ENCODE measurements at regions not wholly inside any gene's neighbourhood (a gene's known extent, or its start where the extent isn't known, plus 50 kb on each side); places are given as distances from the start of the nearest gene placed in this dataset.

GRCh38 chr12:126776026-126776655 lies 1490.8 kb upstream of the TMEM132C start:
- no peak for DNase-seq (ENCODE audit: low read depth in 1 of 2, low spot score in 1 of 2)

- no peak for DNase-seq (ENCODE audit: low read depth in 1 of 2, low spot score in 1 of 2)
These were observed 1486.6 kb upstream of the TMEM132C start for GRCh38 chr12:126780343-126780742.

GRCh38 chr12:126781593-126781992 lies 1485.4 kb upstream of the TMEM132C start:
- DNase-seq (ENCODE audit: low read depth in 1 of 2, low spot score in 1 of 2), result no peak

- no peak for DNase-seq (ENCODE audit: low read depth in 1 of 2, low spot score in 1 of 2)
These were observed 1484.9 kb upstream of the TMEM132C start for GRCh38 chr12:126782083-126782482.

GRCh38 chr12:126784328-126784921 lies 1482.5 kb upstream of the TMEM132C start:
- DNase-seq (ENCODE audit: low read depth in 1 of 2, low spot score in 1 of 2), result peak in 1 of 2 donors; percentile 18

- no peak for DNase-seq (ENCODE audit: low read depth in 1 of 2, low spot score in 1 of 2)
These were observed 1477.0 kb upstream of the TMEM132C start for GRCh38 chr12:126789963-126790362.

- no peak for DNase-seq (ENCODE audit: low read depth in 1 of 2, low spot score in 1 of 2)
These were observed 1475.8 kb upstream of the TMEM132C start for GRCh38 chr12:126791122-126791521.

GRCh38 chr12:126792411-126792810 lies 1474.6 kb upstream of the TMEM132C start:
- DNase-seq (ENCODE audit: low read depth in 1 of 2, low spot score in 1 of 2), result no peak

- no peak for DNase-seq (ENCODE audit: low read depth in 1 of 2, low spot score in 1 of 2)
These were observed 1469.4 kb upstream of the TMEM132C start for GRCh38 chr12:126797525-126797924.

- no peak for DNase-seq (ENCODE audit: low read depth in 1 of 2, low spot score in 1 of 2)
These were observed 1468.5 kb upstream of the TMEM132C start for GRCh38 chr12:126798449-126798848.

GRCh38 chr12:126807312-126807865 lies 1459.6 kb upstream of the TMEM132C start:
- no peak for DNase-seq (ENCODE audit: low read depth in 1 of 2, low spot score in 1 of 2)

GRCh38 chr12:126811391-126811790 lies 1455.6 kb upstream of the TMEM132C start:
- no peak for DNase-seq (ENCODE audit: low read depth in 1 of 2, low spot score in 1 of 2)

- no peak for DNase-seq (ENCODE audit: low read depth in 1 of 2, low spot score in 1 of 2)
These were observed 1447.4 kb upstream of the TMEM132C start for GRCh38 chr12:126819554-126819953.

GRCh38 chr12:126830778-126831680 lies 1435.9 kb upstream of the TMEM132C start:
- no peak for DNase-seq (ENCODE audit: low read depth in 1 of 2, low spot score in 1 of 2)

- DNase-seq (ENCODE audit: low read depth in 1 of 2, low spot score in 1 of 2), result no peak
These were observed 1429.3 kb upstream of the TMEM132C start for GRCh38 chr12:126837697-126838096.

- no peak for DNase-seq (ENCODE audit: low read depth in 1 of 2, low spot score in 1 of 2)
These were observed 1422.9 kb upstream of the TMEM132C start for GRCh38 chr12:126843915-126844669.

GRCh38 chr12:126847005-126847629 lies 1419.9 kb upstream of the TMEM132C start:
- no peak for DNase-seq (ENCODE audit: low read depth in 1 of 2, low spot score in 1 of 2)

- DNase-seq (ENCODE audit: low read depth in 1 of 2, low spot score in 1 of 2), result no peak
These were observed 1411.2 kb upstream of the TMEM132C start for GRCh38 chr12:126855768-126856167.

- no peak for DNase-seq (ENCODE audit: low read depth in 1 of 2, low spot score in 1 of 2)
These were observed 1410.0 kb upstream of the TMEM132C start for GRCh38 chr12:126856958-126857357.

GRCh38 chr12:126858560-126858959 lies 1408.4 kb upstream of the TMEM132C start:
- no peak for DNase-seq (ENCODE audit: low read depth in 1 of 2, low spot score in 1 of 2)

GRCh38 chr12:126860210-126860609 lies 1406.8 kb upstream of the TMEM132C start:
- DNase-seq (ENCODE audit: low read depth in 1 of 2, low spot score in 1 of 2), result no peak
